SK-N-SH treated with all-trans-retinoic acid at 6 μM for 48 hours (cell line): ENCODE measurements at regions not wholly inside any gene's neighbourhood (a gene's known extent, or its start where the extent isn't known, plus 50 kb on each side); places are given as distances from the start of the nearest gene placed in this dataset.

Experiments used
- ARNTL ChIP-seq: fragments of 450-650 bp; formaldehyde crosslinking; IDR thresholded peaks from 2 replicates; pipeline ENCODE4 v1.5.0; 2020; ENCODE audit warnings: low read depth, mild to moderate bottlenecking, moderate library complexity, borderline replicate concordance
- PATZ1 ChIP-seq: fragments of 250-450 bp; sonication (Bioruptor Pico); IDR thresholded peaks from 2 replicates; pipeline ENCODE4 v1.8.0; 2020; ENCODE audit warnings: mild to moderate bottlenecking, moderate library complexity, borderline replicate concordance
- SNAI2 ChIP-seq: fragments of 250-450 bp; sonication (Bioruptor Pico); IDR thresholded peaks from 2 replicates; pipeline ENCODE4 v1.5.0; 2020; ENCODE audit warnings: mild to moderate bottlenecking, moderate library complexity
- TSHZ2 ChIP-seq: fragments of 250-450 bp; sonication (Bioruptor Pico); IDR thresholded peaks from 2 replicates; pipeline ENCODE4 v1.5.0; 2020; ENCODE audit warnings: mild to moderate bottlenecking, moderate library complexity
- ZC3H10 ChIP-seq: fragments of 250-450 bp; sonication (Bioruptor Pico); IDR thresholded peaks from 2 replicates; pipeline ENCODE4 v1.5.1; 2021; ENCODE audit warnings: mild to moderate bottlenecking, moderate library complexity
- ZFP3 ChIP-seq: fragments of 250-450 bp; sonication (Bioruptor Pico); IDR thresholded peaks from 2 replicates; pipeline ENCODE4 v1.5.0; 2020; ENCODE audit warnings: mild to moderate bottlenecking, moderate library complexity

GRCh38 chr5:54860321-54860720, 125.1 kb downstream of the ESM1 start:
- no peak for TF ChIP-seq ZFP3 (CRISPR knock-in tag)
- TF ChIP-seq ARNTL (CRISPR knock-in tag): no peak
- no peak for TF ChIP-seq ZC3H10 (CRISPR knock-in tag)
- TF ChIP-seq TSHZ2: no peak
- no peak for TF ChIP-seq SNAI2
- TF ChIP-seq PATZ1 (CRISPR knock-in tag): no peak
